Prostate gland (tissue), 2 donors: ENCODE measurements at regions not wholly inside any gene's neighbourhood (a gene's known extent, or its start where the extent isn't known, plus 50 kb on each side); places are given as distances from the start of the nearest gene placed in this dataset.

Source experiments
- CTCF ChIP-seq, 4 experiments: fragments of 200-600 bp in 2 of 4; fragments of 450-650 bp in 2 of 4; sonication (generic) in 2 of 4; IDR thresholded peaks; 1 replicate in 3 of 4; 2 replicates in 1 of 4; pipeline ENCODE4 v1.5.1; 2016 to 2019; ENCODE audit warnings: antibody characterized with exemption in 4 of 4, mild to moderate bottlenecking in 2 of 4, moderate library complexity in 2 of 4
- POLR2A ChIP-seq: fragments of 450-650 bp; IDR thresholded peaks from one replicate; pipeline ENCODE4 v1.6.1; 2016; ENCODE audit warnings: antibody characterized with exemption, mild to moderate bottlenecking

GRCh38 chr2:193279361-193279760, 1084.6 kb upstream of the TMEFF2 start:
- no peak for TF ChIP-seq POLR2A
- TF ChIP-seq CTCF (IDR thresholded peaks at IDR 0.05), result no peak
